ENCODE measurements at regions not wholly inside any gene's neighbourhood (a gene's known extent, or its start where the extent isn't known, plus 50 kb on each side); places are given as distances from the start of the nearest gene placed in this dataset.

DNA sequence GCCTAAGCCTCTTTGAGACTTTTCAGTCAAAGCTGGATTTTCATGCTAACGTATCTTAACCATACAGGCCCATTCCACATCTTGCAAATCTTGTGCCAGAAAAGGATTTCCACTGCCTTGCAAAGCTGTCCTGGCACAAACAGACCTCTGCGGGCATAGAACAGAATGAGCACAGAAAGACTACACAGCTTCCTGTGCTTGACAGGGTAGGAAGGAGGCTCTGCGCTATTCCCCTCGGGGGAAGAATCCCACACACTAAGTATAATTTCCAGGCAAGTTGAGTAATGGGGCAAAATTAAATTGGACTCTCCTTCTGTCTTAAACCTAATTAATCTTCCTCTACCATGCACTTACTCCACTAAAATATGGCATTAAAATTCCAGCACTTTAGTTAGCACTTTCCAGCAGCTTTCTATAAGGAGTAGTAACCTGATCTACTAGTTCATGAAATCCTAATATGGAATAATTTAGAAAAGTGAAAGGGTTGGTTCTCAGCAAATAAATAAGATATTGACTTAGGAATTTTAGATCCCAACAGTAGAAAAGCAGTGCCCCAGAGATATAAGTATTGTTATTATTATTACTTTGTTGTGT is 532.1 kb upstream of the JAG1 start:
- H3K4me3 Mint-ChIP-seq = no peak overlapping the region
- H3K4me1 Mint-ChIP-seq (ENCODE audit: low read depth) = no peaks in the 10 kb centered on the region
- DNase-seq (no peak), ATAC-seq (replicated peaks in 1 of 2) (no peak)
- H3K36me3 Mint-ChIP-seq (ENCODE audit: insufficient read depth in 2 of 2) = no peaks in the 10 kb centered on the region
- H3K27ac Mint-ChIP-seq = no peak overlapping the region
- peaks cover 5% of the 10 kb centered on the region for H3K27me3 Mint-ChIP-seq (ENCODE audit: low read depth)
- H3K9me3 Mint-ChIP-seq = no peaks in the 10 kb centered on the region

DNA sequence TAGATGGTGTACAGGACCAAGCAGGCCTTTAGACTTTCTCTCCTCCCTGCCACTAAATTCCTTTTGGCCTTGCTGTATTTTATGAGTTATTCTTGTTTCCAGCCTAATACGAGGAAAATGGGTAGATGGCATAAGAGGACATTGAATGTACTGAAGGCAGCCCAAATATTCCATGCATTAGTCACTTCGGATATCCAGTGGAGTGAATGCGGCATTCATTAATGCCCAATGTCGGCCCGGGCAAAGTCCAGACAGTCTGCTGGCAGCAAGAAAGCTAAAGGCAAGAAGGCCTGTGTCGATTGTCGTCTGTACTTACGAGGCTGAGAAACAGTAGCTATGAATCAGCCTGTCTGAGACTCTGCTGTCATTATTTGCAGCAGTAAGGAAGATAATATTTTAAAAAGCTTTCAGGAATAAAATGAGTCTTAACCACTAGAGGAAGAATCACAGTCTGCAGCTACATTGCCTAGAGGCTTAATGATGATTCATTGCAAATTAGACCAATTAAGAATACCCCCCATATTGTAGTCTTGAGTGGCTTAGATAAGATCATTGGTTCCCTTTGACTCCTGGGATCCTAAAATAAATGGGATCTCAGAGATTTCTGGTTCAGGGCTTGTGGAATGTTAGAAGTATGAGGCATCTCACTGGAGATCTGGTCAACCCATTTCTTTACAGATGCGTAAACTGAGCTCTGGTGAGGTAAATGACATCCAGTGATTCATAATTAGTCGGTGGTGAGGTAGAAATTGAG is 534.1 kb upstream of the JAG1 start:
- H3K4me3 Mint-ChIP-seq = no peak overlapping the region

DNA sequence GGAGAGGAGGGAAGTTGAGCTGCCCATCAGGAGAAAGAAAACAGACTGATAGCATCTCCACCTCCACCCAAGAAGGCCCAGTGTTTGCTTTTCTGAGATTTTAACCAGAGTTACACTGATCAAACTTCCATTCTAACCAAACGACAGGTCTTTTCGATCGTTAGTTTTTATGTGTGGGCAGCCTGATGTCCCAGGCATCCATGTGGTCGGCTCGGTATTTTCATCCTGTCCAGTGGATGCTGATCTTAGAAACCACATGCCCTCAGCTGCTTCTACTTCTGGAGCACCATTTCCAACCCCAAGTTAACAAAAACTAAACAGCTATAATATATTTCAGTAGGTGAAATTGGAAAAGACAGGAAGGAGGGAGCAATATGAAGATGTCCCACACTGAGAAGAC is 536.8 kb upstream of the JAG1 start:
- DNase-seq (no peak), ATAC-seq (replicated peaks in 1 of 2) (no peak)
- Mint-ChIP-seq H3K4me1 (ENCODE audit: low read depth) (no peaks in the 10 kb centered on the region), H3K27me3 (ENCODE audit: low read depth) (peaks cover 5% of the 10 kb centered on the region), H3K36me3 (ENCODE audit: insufficient read depth in 2 of 2) (no peaks in the 10 kb centered on the region), H3K4me3 (no peak overlapping the region), H3K27ac (no peak overlapping the region), H3K9me3 (no peaks in the 10 kb centered on the region)

More for the DNA sequence above, 534.1 kb upstream of the JAG1 start:
- Mint-ChIP-seq H3K27me3 (ENCODE audit: low read depth) (peaks cover 5% of the 10 kb centered on the region), H3K4me1 (ENCODE audit: low read depth) (no peaks in the 10 kb centered on the region), H3K9me3 (no peaks in the 10 kb centered on the region), H3K27ac (no peak overlapping the region), H3K36me3 (ENCODE audit: insufficient read depth in 2 of 2) (no peaks in the 10 kb centered on the region)
- DNase-seq (no peak), ATAC-seq (replicated peaks in 1 of 2) (no peak)

DNA sequence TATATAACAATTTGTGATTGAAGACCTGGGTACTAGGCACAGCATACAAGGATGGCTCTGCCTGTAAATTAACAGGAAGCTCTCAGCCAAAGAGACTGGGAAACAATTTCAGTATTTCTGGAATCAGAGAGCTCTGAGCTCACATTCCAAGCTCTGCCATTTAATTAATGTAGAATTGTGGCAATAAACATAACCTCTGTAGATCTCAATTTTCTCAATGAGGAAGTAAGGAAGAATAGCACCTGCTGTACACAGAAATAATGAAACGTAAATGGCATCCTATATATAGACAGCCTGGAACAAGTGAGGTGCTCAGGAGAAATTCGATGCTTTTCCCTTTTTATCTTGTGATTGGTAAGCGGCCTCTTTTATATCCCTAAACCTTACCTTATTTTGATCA is 538.5 kb upstream of the JAG1 start:
- H3K4me3 Mint-ChIP-seq = no peak overlapping the region

DNA sequence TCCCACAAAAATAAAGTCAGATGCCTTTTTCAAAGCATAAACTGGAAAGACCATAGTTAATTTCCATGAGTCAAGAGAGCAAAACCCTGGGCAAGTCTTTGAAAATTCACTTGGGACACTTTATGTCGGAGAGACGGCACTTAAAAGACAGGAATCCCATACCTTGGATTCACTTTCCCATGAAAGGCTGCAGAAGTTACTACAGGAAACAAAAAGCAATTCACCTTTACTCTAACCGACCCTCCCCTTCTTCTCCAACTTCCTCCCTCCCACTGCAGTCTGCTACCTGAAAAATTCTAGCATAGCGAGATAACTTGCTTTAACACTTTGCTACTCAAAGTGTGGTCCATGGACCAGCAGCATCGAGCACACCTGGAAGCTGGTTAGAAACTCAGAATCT is 539.1 kb upstream of the JAG1 start:
- Mint-ChIP-seq H3K4me3 (no peak overlapping the region), H3K9me3 (no peaks in the 10 kb centered on the region), H3K27ac (no peak overlapping the region), H3K4me1 (ENCODE audit: low read depth) (no peaks in the 10 kb centered on the region), H3K36me3 (ENCODE audit: insufficient read depth in 2 of 2) (no peaks in the 10 kb centered on the region), H3K27me3 (ENCODE audit: low read depth) (peaks cover 5% of the 10 kb centered on the region)
- ATAC-seq (replicated peaks in 1 of 2) (no peak), DNase-seq (no peak)

More for the DNA sequence above, 538.5 kb upstream of the JAG1 start:
- DNase-seq (no peak), ATAC-seq (replicated peaks in 1 of 2) (no peak)
- Mint-ChIP-seq H3K27ac (no peak overlapping the region), H3K9me3 (no peaks in the 10 kb centered on the region), H3K27me3 (ENCODE audit: low read depth) (peaks cover 5% of the 10 kb centered on the region), H3K4me1 (ENCODE audit: low read depth) (no peaks in the 10 kb centered on the region), H3K36me3 (ENCODE audit: insufficient read depth in 2 of 2) (no peaks in the 10 kb centered on the region)

DNA sequence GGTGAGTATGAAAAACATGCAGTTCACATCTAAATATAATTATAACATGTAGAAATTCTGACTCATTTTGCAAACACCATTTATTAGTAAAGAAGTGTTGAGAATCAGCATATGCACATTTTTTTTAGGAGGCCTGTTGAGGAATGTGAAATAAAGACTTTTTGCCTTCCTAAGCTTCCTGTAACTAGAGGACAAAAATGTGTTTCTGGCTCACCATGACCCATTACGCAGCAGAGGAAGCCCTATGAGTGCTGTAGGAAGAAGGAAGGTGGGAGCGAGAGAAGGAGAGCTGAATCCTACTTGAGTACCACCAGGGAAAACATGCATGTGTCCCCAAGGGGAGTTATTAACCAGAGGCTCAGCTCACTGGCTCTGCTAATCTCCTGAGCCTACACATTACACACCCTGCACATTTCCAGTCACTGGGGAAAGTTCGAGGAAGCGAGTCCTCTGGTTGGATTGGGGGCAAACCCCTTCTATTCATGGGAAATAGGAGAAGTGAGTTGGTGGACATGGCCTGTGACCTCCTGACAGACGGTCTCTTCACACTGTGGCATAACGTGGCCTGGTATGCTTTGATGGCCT is 540.5 kb upstream of the JAG1 start:
- H3K4me1 Mint-ChIP-seq (ENCODE audit: low read depth) = no peaks in the 10 kb centered on the region
- peaks cover 5% of the 10 kb centered on the region for H3K27me3 Mint-ChIP-seq (ENCODE audit: low read depth)
- H3K4me3 Mint-ChIP-seq = no peak overlapping the region
- no peak for DNase-seq
- ATAC-seq (replicated peaks in 1 of 2) = no peak
- no peaks in the 10 kb centered on the region for H3K9me3 Mint-ChIP-seq
- H3K36me3 Mint-ChIP-seq (ENCODE audit: insufficient read depth in 2 of 2) = no peaks in the 10 kb centered on the region
- H3K27ac Mint-ChIP-seq = no peak overlapping the region

DNA sequence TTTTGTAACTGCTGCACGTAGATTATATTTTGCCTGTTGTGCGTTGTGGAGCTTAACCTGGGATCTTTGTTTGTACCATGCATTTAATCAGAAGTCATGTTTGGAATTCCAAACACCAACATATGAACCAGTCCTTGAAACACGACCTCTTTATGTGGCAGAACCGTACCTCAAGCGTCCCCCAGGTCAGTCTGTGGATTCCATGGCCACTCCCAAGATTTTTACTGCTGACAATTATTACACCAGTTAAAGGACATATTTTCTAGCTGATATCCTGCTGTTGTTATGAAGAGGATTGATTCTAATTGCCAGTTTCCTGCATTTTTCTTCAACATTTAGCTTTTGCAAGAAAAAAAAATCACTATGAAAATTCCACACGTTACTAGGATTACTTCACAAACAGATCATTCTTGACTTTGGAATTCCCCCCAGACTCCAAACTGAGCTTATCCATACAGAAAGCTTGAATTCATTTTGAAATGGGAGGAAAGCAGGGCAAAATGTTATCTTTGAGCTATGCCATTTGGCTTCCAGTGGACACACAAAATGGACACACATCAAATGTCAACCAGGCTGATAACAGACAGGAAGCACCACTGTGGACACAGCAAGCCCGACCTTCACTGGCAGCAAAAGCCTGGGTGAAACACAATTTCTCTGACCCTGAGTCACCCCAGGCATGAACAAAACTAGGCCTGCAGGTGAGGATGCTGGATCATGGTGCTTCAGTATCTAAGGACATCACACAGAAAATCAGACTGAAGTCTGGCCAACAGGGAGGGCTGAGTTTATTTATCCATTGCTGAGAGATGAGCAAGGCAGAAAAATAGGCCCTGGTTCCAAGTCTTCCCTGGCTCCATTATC is 542.9 kb upstream of the JAG1 start:
- no peak for ATAC-seq (replicated peaks in 1 of 2)
- DNase-seq = no peak
- Mint-ChIP-seq H3K9me3 (no peaks in the 10 kb centered on the region), H3K36me3 (ENCODE audit: insufficient read depth in 2 of 2) (no peaks in the 10 kb centered on the region), H3K27me3 (ENCODE audit: low read depth) (no peaks in the 10 kb centered on the region), H3K4me3 (no peak overlapping the region), H3K27ac (no peak overlapping the region), H3K4me1 (ENCODE audit: low read depth) (no peaks in the 10 kb centered on the region)

DNA sequence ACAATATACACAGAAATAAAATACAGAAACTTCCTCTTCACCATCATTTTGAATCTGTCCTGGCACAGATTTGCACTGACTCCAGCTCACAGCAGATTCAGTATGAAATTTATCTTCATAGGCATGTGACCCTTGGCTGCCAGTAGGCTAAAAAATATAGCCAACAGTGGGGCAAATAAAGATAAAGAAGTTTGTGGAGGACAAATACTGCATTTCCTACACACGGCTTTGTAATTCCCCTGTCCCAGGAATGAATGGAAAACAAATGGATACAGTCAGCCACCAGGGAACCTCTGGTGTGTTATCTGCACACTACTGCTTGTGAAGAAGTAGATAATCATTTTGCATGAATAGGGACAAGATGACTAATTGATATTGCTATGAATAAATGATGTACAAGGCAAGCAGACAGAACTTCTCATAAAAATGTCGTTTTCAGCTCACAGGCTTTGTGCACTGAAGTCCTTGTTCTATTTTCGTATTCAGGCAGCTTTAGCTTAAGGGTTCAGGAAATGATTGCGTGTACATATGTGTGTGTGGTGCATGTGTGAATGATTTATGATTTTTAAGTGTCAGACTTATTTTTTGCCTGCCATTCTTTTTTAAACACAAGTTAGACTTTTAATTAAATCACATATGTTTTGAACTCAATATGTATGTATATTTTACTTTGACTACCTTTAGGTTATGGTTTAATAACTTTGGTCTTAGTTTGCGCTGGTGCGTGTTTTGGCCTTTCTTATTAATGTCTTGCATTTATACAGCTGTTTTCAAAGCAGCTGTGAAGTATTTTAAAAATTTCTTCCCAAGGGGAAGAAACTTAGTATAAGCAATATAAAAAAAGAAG is 543.8 kb upstream of the JAG1 start:
- Mint-ChIP-seq H3K9me3 (peaks cover 0 to 2% of the 10 kb centered on the region in 2 donors), H3K4me3 (no peak overlapping the region), H3K36me3 (ENCODE audit: insufficient read depth in 2 of 2) (no peaks in the 10 kb centered on the region), H3K4me1 (ENCODE audit: low read depth) (no peaks in the 10 kb centered on the region), H3K27ac (no peak overlapping the region), H3K27me3 (ENCODE audit: low read depth) (no peaks in the 10 kb centered on the region)
- ATAC-seq (replicated peaks in 1 of 2) (no peak), DNase-seq (no peak)

DNA sequence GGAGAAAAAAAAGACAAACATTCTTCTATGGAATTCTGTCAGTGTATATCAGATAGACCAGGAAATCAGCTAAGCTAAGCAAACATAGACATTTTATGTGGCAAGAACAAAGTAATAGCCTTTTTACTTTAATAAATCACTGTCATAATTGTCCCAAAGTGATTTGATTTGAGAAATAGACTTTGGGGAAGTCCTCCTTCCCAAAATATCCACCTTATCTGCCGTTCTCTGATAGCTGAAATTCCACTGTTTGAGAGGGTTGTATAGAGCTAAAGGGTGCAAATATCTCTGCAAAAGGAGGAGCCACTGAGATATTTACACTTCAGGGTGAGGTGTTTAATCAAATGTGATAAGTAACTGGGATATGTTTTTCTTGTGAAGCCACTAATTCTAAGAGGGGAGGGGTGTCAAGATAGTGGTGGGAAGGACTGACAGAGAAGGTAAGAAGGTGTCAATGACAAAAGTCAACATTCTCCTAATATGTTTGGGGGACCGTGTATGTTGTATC is 544.4 kb upstream of the JAG1 start:
- no peak overlapping the region for H3K4me3 Mint-ChIP-seq
- peaks cover 0 to 2% of the 10 kb centered on the region in 2 donors for H3K9me3 Mint-ChIP-seq
- H3K27ac Mint-ChIP-seq = no peak overlapping the region
- H3K4me1 Mint-ChIP-seq (ENCODE audit: low read depth) = no peaks in the 10 kb centered on the region
- DNase-seq (no peak), ATAC-seq (replicated peaks in 1 of 2) (no peak)
- no peaks in the 10 kb centered on the region for H3K36me3 Mint-ChIP-seq (ENCODE audit: insufficient read depth in 2 of 2)
- no peaks in the 10 kb centered on the region for H3K27me3 Mint-ChIP-seq (ENCODE audit: low read depth)

DNA sequence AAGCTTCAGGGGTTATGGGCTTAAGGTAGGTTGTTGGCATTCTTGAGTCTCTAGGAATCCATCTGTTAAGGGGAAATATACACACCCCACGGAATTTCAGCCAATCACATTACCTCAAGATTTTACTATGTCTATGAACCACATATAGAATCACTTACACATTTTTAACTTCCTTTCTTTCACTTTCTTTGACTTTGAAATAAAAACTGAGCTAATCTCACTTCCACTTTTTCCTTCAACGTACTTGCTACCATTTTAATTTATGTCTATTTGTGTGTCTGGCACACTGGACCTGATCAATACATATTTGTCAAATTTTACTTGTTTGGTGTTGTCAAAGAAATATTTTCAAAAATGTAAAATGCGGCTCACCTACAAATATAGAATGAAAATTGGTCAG is 545.4 kb upstream of the JAG1 start:
- H3K36me3 Mint-ChIP-seq (ENCODE audit: insufficient read depth in 2 of 2) = no peaks in the 10 kb centered on the region
- H3K4me3 Mint-ChIP-seq = no peak overlapping the region
- H3K27me3 Mint-ChIP-seq (ENCODE audit: low read depth) = no peaks in the 10 kb centered on the region
- H3K4me1 Mint-ChIP-seq (ENCODE audit: low read depth) = no peaks in the 10 kb centered on the region
- H3K9me3 Mint-ChIP-seq = peaks cover 0 to 2% of the 10 kb centered on the region in 2 donors
- H3K27ac Mint-ChIP-seq = no peak overlapping the region
- no peak for DNase-seq
- ATAC-seq (replicated peaks in 1 of 2) = no peak

DNA sequence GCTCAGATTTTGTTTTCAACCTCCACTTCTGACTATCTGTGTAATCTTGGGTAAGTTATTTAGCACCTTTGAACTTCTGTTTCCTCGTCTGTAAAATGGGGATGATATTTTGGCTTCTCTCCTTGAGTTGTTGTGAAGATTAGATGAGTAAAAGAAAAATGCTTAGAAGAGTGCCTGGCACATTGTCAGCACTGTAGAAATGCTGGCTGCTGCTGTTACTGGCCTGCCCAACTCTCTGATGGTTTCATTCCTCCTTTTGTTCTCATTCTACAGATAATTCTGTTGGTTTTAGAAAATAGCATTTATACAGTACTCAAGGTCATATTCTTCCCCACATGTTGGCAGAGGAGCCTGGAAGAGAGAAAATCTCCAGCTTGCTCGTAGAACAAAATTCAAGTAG is 547.2 kb upstream of the JAG1 start:
- Mint-ChIP-seq H3K27ac (no peak overlapping the region), H3K27me3 (ENCODE audit: low read depth) (no peaks in the 10 kb centered on the region), H3K4me1 (ENCODE audit: low read depth) (no peaks in the 10 kb centered on the region), H3K36me3 (ENCODE audit: insufficient read depth in 2 of 2) (no peaks in the 10 kb centered on the region), H3K9me3 (peaks cover 6% of the 10 kb centered on the region in 2 donors), H3K4me3 (no peak overlapping the region)
- ATAC-seq (replicated peaks in 1 of 2) (no peak), DNase-seq (no peak)

DNA sequence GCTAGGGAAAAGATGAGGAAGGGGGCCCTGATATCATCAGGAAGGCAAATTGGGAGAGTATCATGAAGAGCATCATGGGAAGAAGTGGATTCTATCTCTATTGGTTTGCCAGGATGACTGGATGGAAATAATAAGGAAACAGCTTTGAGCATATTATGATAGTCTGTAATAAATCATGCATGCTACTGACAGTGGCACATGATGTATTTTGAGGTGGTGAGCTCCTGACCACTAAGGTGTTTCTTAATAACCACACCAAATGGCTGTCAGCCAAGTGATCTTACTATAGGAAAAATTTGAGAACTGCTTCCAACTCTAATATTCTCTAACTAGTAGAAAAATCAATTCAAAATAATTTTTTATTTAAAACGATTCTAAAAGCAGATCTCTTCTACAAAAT is 548.4 kb upstream of the JAG1 start:
- Mint-ChIP-seq H3K4me3 (no peak overlapping the region), H3K4me1 (ENCODE audit: low read depth) (no peaks in the 10 kb centered on the region), H3K27ac (no peak overlapping the region), H3K9me3 (peaks cover 6% of the 10 kb centered on the region in 2 donors), H3K27me3 (ENCODE audit: low read depth) (no peaks in the 10 kb centered on the region), H3K36me3 (ENCODE audit: insufficient read depth in 2 of 2) (no peaks in the 10 kb centered on the region)
- ATAC-seq (replicated peaks in 1 of 2) = no peak
- DNase-seq = no peak

Data from activated T-cell treated with anti-CD3 and anti-CD28 coated beads, Interleukin-2, amount 50 U/mL, for 72 hours (primary cell).